Limb (tissue), 2 donors: ENCODE measurements at regions not wholly inside any gene's neighbourhood (a gene's known extent, or its start where the extent isn't known, plus 50 kb on each side); places are given as distances from the start of the nearest gene placed in this dataset.

ENCODE experiments used
- DNase-seq, 2 donors: peaks; one replicate each; pipeline ENCODE4 v3.0.0-alpha.2; 2016; ENCODE audit errors: extremely low spot score in 2 of 2

- no peak for DNase-seq
Measured at GRCh38 chr11:130772266-130773227, 143.7 kb downstream of the SNX19 start.

GRCh38 chr11:130773244-130773820, 142.9 kb downstream of the SNX19 start:
- no peak for DNase-seq

GRCh38 chr11:130774703-130775102, 141.6 kb downstream of the SNX19 start:
- DNase-seq = no peak

- DNase-seq = no peak
Measured at GRCh38 chr11:130775306-130776060, 140.8 kb downstream of the SNX19 start.

GRCh38 chr11:130776061-130776419, 140.2 kb downstream of the SNX19 start:
- no peak for DNase-seq

- no peak for DNase-seq
Measured at GRCh38 chr11:130778026-130778425, 138.3 kb downstream of the SNX19 start.

- DNase-seq = no peak
Measured at GRCh38 chr11:130778705-130779104, 137.6 kb downstream of the SNX19 start.

GRCh38 chr11:130779267-130779666, 137.0 kb downstream of the SNX19 start:
- no peak for DNase-seq

- no peak for DNase-seq
Measured at GRCh38 chr11:130779943-130780342, 136.3 kb downstream of the SNX19 start.

GRCh38 chr11:130780437-130780836, 135.8 kb downstream of the SNX19 start:
- no peak for DNase-seq

- no peak for DNase-seq
Measured at GRCh38 chr11:130781931-130782330, 134.3 kb downstream of the SNX19 start.

- peak in 1 of 2 donors; percentile 68 for DNase-seq
Measured at GRCh38 chr11:130782361-130783222, 133.7 kb downstream of the SNX19 start.

GRCh38 chr11:130783323-130783722, 133.0 kb downstream of the SNX19 start:
- no peak for DNase-seq

- peak in 1 of 2 donors; percentile 20 for DNase-seq
Measured at GRCh38 chr11:130785380-130786116, 130.7 kb downstream of the SNX19 start.

GRCh38 chr11:130786586-130786985, 129.7 kb downstream of the SNX19 start:
- DNase-seq = no peak

GRCh38 chr11:130787092-130787616, 129.1 kb downstream of the SNX19 start:
- DNase-seq = peak; percentile 44 to 60

- DNase-seq = no peak
Measured at GRCh38 chr11:130787973-130788570, 128.2 kb downstream of the SNX19 start.

GRCh38 chr11:130789056-130789640, 127.1 kb downstream of the SNX19 start:
- DNase-seq = peak in 1 of 2 donors; percentile 2

- peak in 1 of 2 donors; percentile 3 for DNase-seq
Measured at GRCh38 chr11:130790689-130791088, 125.6 kb downstream of the SNX19 start.
